OCI-LY3 (cell line): ENCODE measurements at regions not wholly inside any gene's neighbourhood (a gene's known extent, or its start where the extent isn't known, plus 50 kb on each side); places are given as distances from the start of the nearest gene placed in this dataset.

ENCODE experiments used
- H2AFZ ChIP-seq: fragments of 200-600, 300-600 bp; shearing (Covaris generic); 2 replicates; pipeline ENCODE4 v1.6.0; 2014; ENCODE audit warnings: antibody characterized with exemption, low read depth, low read length
- H3K27ac ChIP-seq: fragments of 200-600, 300-600 bp; sonication (generic); 2 replicates; pipeline ENCODE4 v1.5.1; 2014; ENCODE audit warnings: mild to moderate bottlenecking, low read length, moderate library complexity, mixed read lengths
- H3K27me3 ChIP-seq: fragments of 200-600, 300-600 bp; sonication (generic); 2 replicates; pipeline ENCODE4 v1.6.1; 2014; ENCODE audit warnings: low read depth, low read length, mixed read lengths
- H3K36me3 ChIP-seq: fragments of 200-600, 300-600 bp; sonication (generic); replicated peaks from 2 replicates; pipeline ENCODE3; 2014; ENCODE audit warnings: low read depth, low read length, mixed read lengths
- H3K4me1 ChIP-seq: fragments of 300-600, 200-600 bp; sonication (generic); 2 replicates; pipeline ENCODE4 v1.6.1; 2014; ENCODE audit warnings: low read length, mixed read lengths
- H3K4me2 ChIP-seq: fragments of 200-600, 300-600 bp; sonication (generic); 2 replicates; pipeline ENCODE4 v1.6.1; 2014; ENCODE audit warnings: low read length, mixed read lengths
- H3K4me3 ChIP-seq: fragments of 300-600, 200-600 bp; sonication (generic); 2 replicates; pipeline ENCODE4 v1.5.1; 2014; ENCODE audit warnings: antibody characterized with exemption, mild to moderate bottlenecking, low read length, moderate library complexity
- H3K79me2 ChIP-seq: fragments of 300-600, 200-600 bp; shearing (Covaris generic); 2 replicates; pipeline ENCODE4 v1.6.1; 2014; ENCODE audit warnings: mild to moderate bottlenecking, low read length, mixed read lengths
- H3K9ac ChIP-seq: fragments of 300-600, 200-600 bp; shearing (Covaris generic); 2 replicates; pipeline ENCODE4 v1.6.0; 2014; ENCODE audit warnings: mild to moderate bottlenecking, low read length, moderate library complexity
- H3K9me3 ChIP-seq: fragments of 200-600, 300-600 bp; shearing (Covaris generic); 2 replicates; pipeline ENCODE4 v1.6.1; 2014; ENCODE audit warnings: low read length, mixed read lengths; ENCODE audit not compliant: insufficient read depth
- H4K20me1 ChIP-seq: fragments of 200-600, 300-600 bp; sonication (generic); 2 replicates; pipeline ENCODE4 v1.6.1; 2016; ENCODE audit warnings: low read length, mixed read lengths; ENCODE audit not compliant: insufficient read depth
- CTCF ChIP-seq: fragments of 200-600, 300-600 bp; sonication (generic); IDR thresholded peaks from 2 replicates; pipeline ENCODE4 v1.5.1; 2014; ENCODE audit warnings: antibody characterized with exemption, low read length, low read depth
- EZH2phosphoT487 ChIP-seq: fragments of 200-600 bp; shearing (Covaris generic); IDR thresholded peaks from 2 replicates; pipeline ENCODE4 v1.6.1; 2018; ENCODE audit warnings: antibody characterized with exemption, mixed run types, low read depth

GRCh38 chr17:20920815-20921199, 122.0 kb downstream of the USP22 start:
- Histone ChIP-seq H3K27me3 (no peaks in the 10 kb centered on the region), H3K27ac (no peak overlapping the region), H3K9ac (no peak overlapping the region), H4K20me1 (no peaks in the 10 kb centered on the region), H2AFZ (no peak overlapping the region), H3K4me2 (no peak overlapping the region), H3K79me2 (no peaks in the 10 kb centered on the region), H3K36me3 (no peaks in the 10 kb centered on the region), H3K9me3 (no peaks in the 10 kb centered on the region), H3K4me3 (no peak overlapping the region), H3K4me1 (peaks cover 4% of the 10 kb centered on the region)
- no peak for TF ChIP-seq EZH2phosphoT487
- TF ChIP-seq CTCF, result no peak

GRCh38 chr17:20922128-20922670, 120.6 kb downstream of the USP22 start:
- Histone ChIP-seq H3K4me2 (no peak overlapping the region), H2AFZ (no peak overlapping the region), H3K79me2 (no peaks in the 10 kb centered on the region)

GRCh38 chr17:20924306-20924705, 118.5 kb downstream of the USP22 start:
- Histone ChIP-seq H3K4me3 (no peak overlapping the region), H4K20me1 (no peaks in the 10 kb centered on the region), H3K27me3 (no peaks in the 10 kb centered on the region), H3K4me1 (peaks cover 8% of the 10 kb centered on the region), H3K9me3 (no peaks in the 10 kb centered on the region), H3K4me2 (no peak overlapping the region), H3K27ac (no peak overlapping the region), H3K9ac (no peak overlapping the region), H2AFZ (no peak overlapping the region), H3K36me3 (no peaks in the 10 kb centered on the region), H3K79me2 (no peaks in the 10 kb centered on the region)
- TF ChIP-seq EZH2phosphoT487, result no peak
- no peak for TF ChIP-seq CTCF

More at GRCh38 chr17:20922128-20922670, 120.6 kb downstream of the USP22 start:
- Histone ChIP-seq H4K20me1 (no peaks in the 10 kb centered on the region), H3K36me3 (no peaks in the 10 kb centered on the region), H3K9ac (no peak overlapping the region), H3K9me3 (no peaks in the 10 kb centered on the region), H3K4me3 (no peak overlapping the region), H3K27me3 (no peaks in the 10 kb centered on the region), H3K4me1 (peaks cover 8% of the 10 kb centered on the region), H3K27ac (no peak overlapping the region)
- TF ChIP-seq CTCF, result no peak
- TF ChIP-seq EZH2phosphoT487, result no peak

- H2AFZ ChIP-seq, result no peak overlapping the region
- H3K4me1 ChIP-seq, result peaks cover 8% of the 10 kb centered on the region
- H3K9ac ChIP-seq, result no peak overlapping the region
- no peak overlapping the region for H3K4me3 ChIP-seq
- H3K27me3 ChIP-seq, result no peaks in the 10 kb centered on the region
- no peaks in the 10 kb centered on the region for H3K36me3 ChIP-seq
- H3K4me2 ChIP-seq, result no peak overlapping the region
- no peaks in the 10 kb centered on the region for H3K9me3 ChIP-seq
- H4K20me1 ChIP-seq, result no peaks in the 10 kb centered on the region
- TF ChIP-seq CTCF, result no peak
- TF ChIP-seq EZH2phosphoT487, result no peak
- H3K27ac ChIP-seq, result no peak overlapping the region
- no peaks in the 10 kb centered on the region for H3K79me2 ChIP-seq
These were observed 117.7 kb downstream of the USP22 start for GRCh38 chr17:20925091-20925490.
